ENCODE measurements at regions not wholly inside any gene's neighbourhood (a gene's known extent, or its start where the extent isn't known, plus 50 kb on each side); places are given as distances from the start of the nearest gene placed in this dataset.

DNA sequence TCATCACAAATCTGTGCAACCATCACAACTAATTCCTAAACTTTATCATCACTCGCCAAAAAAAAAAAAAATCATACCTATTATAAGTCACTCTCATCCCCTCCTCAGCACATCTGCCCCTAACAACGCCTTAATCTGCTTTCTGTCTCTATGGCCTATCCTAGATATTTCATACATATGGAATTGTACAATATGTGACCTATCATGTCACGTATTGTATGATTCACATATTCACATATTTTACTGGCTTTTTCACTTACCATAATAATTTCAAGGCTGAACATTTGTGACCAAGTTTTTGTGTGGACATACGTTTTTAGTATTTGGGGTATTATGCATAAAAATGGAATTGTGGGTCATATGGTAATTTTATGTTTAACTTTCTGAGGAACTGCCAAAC is 400.7 kb downstream of the DAD1 start:
- Histone ChIP-seq H3K36me3 (ENCODE audit: control insufficient read depth in 2 of 2, insufficient read depth in 2 of 2, low read length in 1 of 2) (no peaks in the 10 kb centered on the region), H3K9me3 (replicated peaks; ENCODE audit: control insufficient read depth, insufficient read depth, low read length) (no peaks in the 10 kb centered on the region), H3K4me2 (ENCODE audit: control insufficient read depth, insufficient read depth) (no peak overlapping the region), H3K79me2 (ENCODE audit: control insufficient read depth, insufficient read depth, low read length) (no peaks in the 10 kb centered on the region), H3K27ac (ENCODE audit: control insufficient read depth, insufficient read depth) (no peak overlapping the region), H4K20me1 (ENCODE audit: control insufficient read depth, insufficient read depth) (no peaks in the 10 kb centered on the region), H3K4me3 (no peak overlapping the region), H3K4me1 (ENCODE audit: control insufficient read depth, insufficient read depth, low read length) (no peaks in the 10 kb centered on the region), H2AFZ (ENCODE audit: control insufficient read depth, low read depth, low read length) (no peak overlapping the region), H3K9ac (ENCODE audit: control insufficient read depth, insufficient read depth, low read length) (no peak overlapping the region), H3K27me3 (replicated peaks in 1 of 2; ENCODE audit: control insufficient read depth in 2 of 2, insufficient read depth in 2 of 2, low read length in 1 of 2) (peaks cover 1 to 6% of the 10 kb centered on the region in 2 experiments; a peak in 1 of 4 replicates)
- BruUV-seq (replicated peaks) = no TSS peak
- ChIA-PET RAD21 (ENCODE audit: unreplicated experiment) (no interaction called here), SMC1A (ENCODE audit: uncharacterized antibody, unreplicated experiment) (no interaction called here), CTCF (no interaction called here), POLR2A (no interaction called here)
- WGBS (ENCODE audit: insufficient coverage, insufficient replicate concordance, low lambda C conversion rate, missing lambda C conversion rate) = 0% methylated on average over 4 of the region's 4 CpGs
- in situ Hi-C loops (cut with MboI) = no loop called here
- FAIRE-seq (no peak), ATAC-seq (no peak), DNase-seq (ENCODE audit: low read depth, low spot score) (no peak)
- intact Hi-C loops (cut with micrococcal nuclease; ENCODE audit: unreplicated experiment) = no loop called here
- TF ChIP-seq CHD4 (IDR thresholded peaks at IDR 0.05) (no peak), TCF7 (IDR thresholded peaks at IDR 0.05; ENCODE audit: borderline replicate concordance) (no peak), NFXL1 (IDR thresholded peaks at IDR 0.05; ENCODE audit: borderline replicate concordance) (no peak)

DNA sequence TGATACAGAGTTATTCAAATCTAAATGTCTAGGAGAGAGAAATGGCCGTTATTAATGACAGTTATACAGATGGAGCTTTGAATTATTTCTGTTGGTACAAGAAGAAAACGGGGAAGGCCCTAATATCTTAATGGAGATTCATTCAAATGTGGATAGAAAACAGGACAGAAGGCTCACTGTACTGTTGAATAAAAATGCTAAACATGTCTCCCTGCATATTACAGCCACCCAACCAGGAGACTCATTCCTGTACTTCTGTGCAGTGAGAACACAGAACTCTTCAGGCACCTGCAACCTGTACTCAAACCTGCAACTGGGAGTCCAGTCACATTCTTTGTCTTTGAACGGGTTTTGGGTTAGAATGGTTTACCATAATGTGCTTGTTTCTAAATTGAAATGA is 403.2 kb downstream of the DAD1 start:
- Histone ChIP-seq H2AFZ (ENCODE audit: control insufficient read depth, low read depth, low read length) (no peak overlapping the region), H3K79me2 (ENCODE audit: control insufficient read depth, insufficient read depth, low read length) (no peaks in the 10 kb centered on the region), H3K36me3 (ENCODE audit: control insufficient read depth in 2 of 2, insufficient read depth in 2 of 2, low read length in 1 of 2) (no peaks in the 10 kb centered on the region), H4K20me1 (ENCODE audit: control insufficient read depth, insufficient read depth) (no peaks in the 10 kb centered on the region), H3K27me3 (replicated peaks in 1 of 2; ENCODE audit: control insufficient read depth in 2 of 2, insufficient read depth in 2 of 2, low read length in 1 of 2) (peaks cover 1 to 6% of the 10 kb centered on the region in 2 experiments; a peak in 1 of 4 replicates), H3K4me1 (ENCODE audit: control insufficient read depth, insufficient read depth, low read length) (no peaks in the 10 kb centered on the region), H3K9ac (ENCODE audit: control insufficient read depth, insufficient read depth, low read length) (no peak overlapping the region), H3K4me3 (no peak overlapping the region), H3K27ac (ENCODE audit: control insufficient read depth, insufficient read depth) (no peak overlapping the region), H3K4me2 (ENCODE audit: control insufficient read depth, insufficient read depth) (no peak overlapping the region), H3K9me3 (replicated peaks; ENCODE audit: control insufficient read depth, insufficient read depth, low read length) (no peaks in the 10 kb centered on the region)
- ChIA-PET CTCF (interaction anchor here (0.6 to 2.7 kb wide), 4 partner anchors 12 to 74 kb away, joined by 3 to 20 read pairs (median 3); no protein-coding TSS in a partner anchor), POLR2A (no interaction called here), SMC1A (ENCODE audit: uncharacterized antibody, unreplicated experiment) (no interaction called here), RAD21 (ENCODE audit: unreplicated experiment) (no interaction called here)
- intact Hi-C loops (cut with micrococcal nuclease; ENCODE audit: unreplicated experiment) = no loop called here
- ATAC-seq (no peak), FAIRE-seq (no peak), DNase-seq (ENCODE audit: low read depth, low spot score) (no peak)
- BruUV-seq (replicated peaks) = no TSS peak
- 2% methylated on average over 3 of the region's 3 CpGs for WGBS (ENCODE audit: insufficient coverage, insufficient replicate concordance, low lambda C conversion rate, missing lambda C conversion rate)
- in situ Hi-C loops (cut with MboI) = no loop called here
- TF ChIP-seq SMAD5 (IDR thresholded peaks at IDR 0.05; ENCODE audit: low read depth) = no peak
- TF ChIP-seq CBX5 (IDR thresholded peaks at IDR 0.05; ENCODE audit: low read depth) = no peak
- TF ChIP-seq HDAC2 (IDR thresholded peaks at IDR 0.05) = no peak
- TF ChIP-seq CEBPB (IDR thresholded peaks at IDR 0.05; ENCODE audit: borderline replicate concordance in 1 of 2, low read depth in 2 of 2, low read length in 2 of 2) = no peak
- no peak for TF ChIP-seq MXI1 (IDR thresholded peaks at IDR 0.05; ENCODE audit: low read depth, low read length)
- no peak for TF ChIP-seq NR2C1 (IDR thresholded peaks at IDR 0.05)
- TF ChIP-seq BRCA1 (IDR thresholded peaks at IDR 0.05; ENCODE audit: low read depth, low read length) = no peak
- TF ChIP-seq REST (IDR thresholded peaks at IDR 0.05; ENCODE audit: low read depth, low read length) = no peak
- no peak for TF ChIP-seq E2F8 (IDR thresholded peaks at IDR 0.05; ENCODE audit: low read depth, partially characterized antibody)
- TF ChIP-seq NR2C2 (IDR thresholded peaks at IDR 0.05; ENCODE audit: borderline replicate concordance, control insufficient read depth, insufficient read length, low read depth) = no peak
- no peak for TF ChIP-seq EZH2 (IDR thresholded peaks at IDR 0.05; ENCODE audit: borderline replicate concordance, control insufficient read depth, low read depth, low read length)
